PC-9 (cell line): ENCODE measurements at regions not wholly inside any gene's neighbourhood (a gene's known extent, or its start where the extent isn't known, plus 50 kb on each side); places are given as distances from the start of the nearest gene placed in this dataset.

Experiments used
- BruUV-seq: library from RNA; stranded (reverse); fragments of 400-500 nt; replicated peaks from 2 replicates; lab custom pipeline; 2021; lab: Mats Ljungman, UMichigan
- CTCF ChIA-PET: fragments of 300-600 bp; sonication (Branson Sonifier 250); formaldehyde crosslinking; loops from one replicate; lab custom pipeline; 2022; ENCODE audit warnings: antibody characterized with exemption; lab: Charles Lee
- POLR2A ChIA-PET: fragments of 300-600 bp; sonication (Branson Sonifier 250); formaldehyde crosslinking; loops from one replicate; lab custom pipeline; 2022; ENCODE audit warnings: antibody characterized with exemption; ENCODE audit not compliant: unreplicated experiment; lab: Charles Lee
- DNase-seq, 2 experiments: peaks; one replicate each; pipeline versions ENCODE4 v3.0.0 to v3.0.0-alpha.2; 2015 to 2022; ENCODE audit warnings: mixed read lengths in 1 of 2
- H2AFZ ChIP-seq: fragments of 200-600 bp; sonication (generic); 2 replicates; pipeline ENCODE4 v1.8.1; 2017; ENCODE audit warnings: antibody characterized with exemption
- H3F3A ChIP-seq: fragments of 200-600 bp; sonication (generic); 2 replicates; pipeline ENCODE4 v1.8.1; 2017; ENCODE audit warnings: antibody characterized with exemption, mild to moderate bottlenecking, low read depth; ENCODE audit not compliant: insufficient read depth
- H3K27ac ChIP-seq: fragments of 200-600 bp; sonication (generic); 2 replicates; pipeline ENCODE4 v1.6.1; 2016; ENCODE audit warnings: mixed run types
- H3K27me3 ChIP-seq: fragments of 200-600 bp; sonication (generic); 2 replicates; pipeline ENCODE4 v1.6.1; 2016; ENCODE audit warnings: low read depth, mixed run types; ENCODE audit not compliant: insufficient read depth
- H3K36me3 ChIP-seq: fragments of 200-600 bp; sonication (generic); 2 replicates; pipeline ENCODE4 v1.6.1; 2016; ENCODE audit warnings: low read depth, mixed run types
- H3K4me1 ChIP-seq: fragments of 200-600 bp; sonication (generic); replicated peaks from 2 replicates; pipeline ENCODE4 v1.6.1; 2016; ENCODE audit warnings: mixed run types; ENCODE audit not compliant: insufficient read depth
- H3K4me2 ChIP-seq: fragments of 200-600 bp; sonication (generic); 2 replicates; pipeline ENCODE4 v1.6.1; 2017; ENCODE audit warnings: mixed run types
- H3K4me3 ChIP-seq: fragments of 200-600 bp; sonication (generic); 2 replicates; pipeline ENCODE4 v1.6.1; 2016; ENCODE audit warnings: mixed run types
- H3K79me2 ChIP-seq: fragments of 200-600 bp; sonication (generic); 2 replicates; pipeline ENCODE4 v1.6.1; 2017; ENCODE audit warnings: low read depth, mixed run types
- H3K9me2 ChIP-seq: fragments of 200-600 bp; sonication (generic); 2 replicates; pipeline ENCODE4 v1.8.1; 2017; ENCODE audit warnings: mild to moderate bottlenecking; ENCODE audit not compliant: insufficient read depth
- H3K9me3 ChIP-seq: fragments of 200-600 bp; sonication (generic); 2 replicates; pipeline ENCODE4 v1.8.1; 2016; ENCODE audit warnings: low read depth; ENCODE audit not compliant: insufficient read depth
- H4K20me1 ChIP-seq: fragments of 200-600 bp; sonication (generic); 2 replicates; pipeline ENCODE4 v1.8.1; 2017; ENCODE audit not compliant: insufficient read depth
- EZH2 ChIP-seq: fragments of 200-600 bp; sonication (generic); IDR thresholded peaks from 2 replicates; pipeline ENCODE4 v1.8.0; 2017; ENCODE audit warnings: antibody characterized with exemption, low read depth
- intact Hi-C: fragments of 100-400 bp; cut with micrococcal nuclease; formaldehyde crosslinking; loops from one replicate; pipeline ENCODE4 v1.10.0; 2022; ENCODE audit not compliant: unreplicated experiment
- TF ChIP-seq, protein P1 (sequence below): fragments of 200-600 bp; sonication (generic); conservative IDR thresholded peaks from 2 replicates; pipeline ENCODE4 v1.6.1; 2017; ENCODE audit warnings: mixed run types, antibody characterized with exemption, mild to moderate bottlenecking, moderate library complexity

DNA sequence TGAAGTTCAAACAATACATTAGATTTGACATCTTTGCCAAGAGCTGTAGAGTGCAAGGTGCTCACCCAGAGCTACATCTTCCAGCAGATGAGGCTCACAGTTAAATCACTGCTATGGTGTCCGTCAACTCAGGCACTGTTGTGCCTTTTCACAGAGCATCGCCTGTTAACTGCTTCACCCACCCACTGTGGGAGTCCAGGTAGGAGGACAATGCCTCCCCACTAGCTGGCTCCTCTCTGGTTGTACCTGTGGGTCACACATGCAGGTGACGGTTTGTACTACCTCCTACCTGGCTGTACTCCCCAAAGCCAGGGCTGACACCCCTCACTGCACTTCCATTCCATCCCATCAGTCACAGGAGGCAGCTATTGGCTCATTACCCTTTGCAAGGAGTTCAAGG lies 84.6 kb upstream of the TOP3B start:
- Histone ChIP-seq H3K79me2 (no peaks in the 10 kb centered on the region), H3K27me3 (peaks cover 8% of the 10 kb centered on the region; the same call in 1 of the 2 replicates), H4K20me1 (no peaks in the 10 kb centered on the region), H3K4me3 (no peak overlapping the region), H2AFZ (no peak overlapping the region), H3K4me2 (no peak overlapping the region), H3K9me3 (no peaks in the 10 kb centered on the region), H3K27ac (no peak overlapping the region), H3K9me2 (no peaks in the 10 kb centered on the region), H3F3A (no peaks in the 10 kb centered on the region), H3K36me3 (no peaks in the 10 kb centered on the region), H3K4me1 (no peaks in the 10 kb centered on the region)
- BruUV-seq, result no TSS peak
- CTCF ChIA-PET, result no interaction called here
- intact Hi-C loops, result no loop called here
- POLR2A ChIA-PET, result no interaction called here
- TF ChIP-seq, protein P1, sequence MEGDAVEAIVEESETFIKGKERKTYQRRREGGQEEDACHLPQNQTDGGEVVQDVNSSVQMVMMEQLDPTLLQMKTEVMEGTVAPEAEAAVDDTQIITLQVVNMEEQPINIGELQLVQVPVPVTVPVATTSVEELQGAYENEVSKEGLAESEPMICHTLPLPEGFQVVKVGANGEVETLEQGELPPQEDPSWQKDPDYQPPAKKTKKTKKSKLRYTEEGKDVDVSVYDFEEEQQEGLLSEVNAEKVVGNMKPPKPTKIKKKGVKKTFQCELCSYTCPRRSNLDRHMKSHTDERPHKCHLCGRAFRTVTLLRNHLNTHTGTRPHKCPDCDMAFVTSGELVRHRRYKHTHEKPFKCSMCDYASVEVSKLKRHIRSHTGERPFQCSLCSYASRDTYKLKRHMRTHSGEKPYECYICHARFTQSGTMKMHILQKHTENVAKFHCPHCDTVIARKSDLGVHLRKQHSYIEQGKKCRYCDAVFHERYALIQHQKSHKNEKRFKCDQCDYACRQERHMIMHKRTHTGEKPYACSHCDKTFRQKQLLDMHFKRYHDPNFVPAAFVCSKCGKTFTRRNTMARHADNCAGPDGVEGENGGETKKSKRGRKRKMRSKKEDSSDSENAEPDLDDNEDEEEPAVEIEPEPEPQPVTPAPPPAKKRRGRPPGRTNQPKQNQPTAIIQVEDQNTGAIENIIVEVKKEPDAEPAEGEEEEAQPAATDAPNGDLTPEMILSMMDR, result no peak
- TF ChIP-seq EZH2, result no peak
- DNase-seq, result no peak

DNA sequence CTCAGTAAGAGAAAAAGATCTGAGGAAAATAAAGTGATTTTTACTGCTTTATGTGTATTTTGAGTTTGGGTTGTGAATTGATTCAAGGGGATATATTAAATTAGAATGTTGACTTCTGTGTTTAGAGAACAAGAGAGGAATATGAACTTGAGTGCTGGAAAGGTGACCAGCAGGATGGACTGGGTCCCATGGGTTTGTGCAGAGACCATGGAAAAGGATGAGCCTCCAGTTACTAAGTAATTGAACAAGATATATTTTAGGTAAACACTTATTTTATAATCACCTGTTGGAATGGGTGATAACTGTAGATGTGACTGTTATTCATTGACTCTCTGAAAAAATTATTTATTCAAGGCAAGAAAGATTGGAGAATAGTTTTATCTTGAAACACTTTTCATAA lies 82.0 kb upstream of the TOP3B start:
- ChIA-PET POLR2A (no interaction called here), CTCF (no interaction called here)
- no TSS peak for BruUV-seq
- Histone ChIP-seq H4K20me1 (no peaks in the 10 kb centered on the region), H3K27me3 (peaks cover 12% of the 10 kb centered on the region; the same call in 1 of the 2 replicates), H3K36me3 (no peaks in the 10 kb centered on the region), H3K4me2 (no peak overlapping the region), H3K4me3 (no peak overlapping the region), H3K9me3 (no peaks in the 10 kb centered on the region), H3K79me2 (no peaks in the 10 kb centered on the region), H3K4me1 (no peaks in the 10 kb centered on the region), H3K27ac (no peak overlapping the region), H3F3A (no peaks in the 10 kb centered on the region), H3K9me2 (no peaks in the 10 kb centered on the region), H2AFZ (no peak overlapping the region)
- TF ChIP-seq, protein P1, result no peak
- TF ChIP-seq EZH2, result no peak
- no peak for DNase-seq
- intact Hi-C loops, result no loop called here

DNA sequence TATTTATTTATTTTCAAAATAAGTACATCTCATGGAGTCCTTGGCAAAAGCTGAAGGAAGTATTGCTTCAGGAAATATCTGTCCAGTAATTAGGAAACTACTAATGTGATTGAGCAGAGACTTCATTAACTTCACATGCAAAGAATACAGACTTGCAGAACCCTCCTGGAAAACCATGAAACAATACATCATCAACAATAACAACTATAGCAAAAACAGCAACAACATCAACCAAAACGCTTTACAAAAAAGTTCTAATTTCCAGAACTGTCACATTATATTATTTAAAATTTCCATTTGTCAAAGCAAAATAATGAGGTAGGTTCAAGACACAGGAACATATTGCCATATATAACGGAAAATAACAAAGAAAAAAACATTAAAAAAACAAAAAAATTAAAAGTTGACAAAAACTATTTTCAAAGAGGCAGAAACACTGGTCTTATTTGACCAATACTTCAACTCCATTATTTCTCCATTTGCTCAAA lies 79.8 kb upstream of the TOP3B start:
- no peak for DNase-seq
- no peaks in the 10 kb centered on the region for H3K4me1 ChIP-seq
- no peak overlapping the region for H2AFZ ChIP-seq
- H4K20me1 ChIP-seq, result no peaks in the 10 kb centered on the region
- POLR2A ChIA-PET, result no interaction called here
- no TSS peak for BruUV-seq
- TF ChIP-seq, protein P1, result no peak
- no peak for TF ChIP-seq EZH2
- H3K27ac ChIP-seq, result no peak overlapping the region
- CTCF ChIA-PET, result no interaction called here
- H3K36me3 ChIP-seq, result no peaks in the 10 kb centered on the region
- intact Hi-C loops, result no loop called here
- no peaks in the 10 kb centered on the region for H3F3A ChIP-seq
- H3K4me3 ChIP-seq, result no peak overlapping the region
- H3K9me2 ChIP-seq, result no peaks in the 10 kb centered on the region
- no peak overlapping the region for H3K4me2 ChIP-seq
- H3K79me2 ChIP-seq, result no peaks in the 10 kb centered on the region
- H3K9me3 ChIP-seq, result no peaks in the 10 kb centered on the region
- peaks cover 33% of the 10 kb centered on the region; the same call in 1 of the 2 replicates for H3K27me3 ChIP-seq
